OCI-LY7 (cell line): ENCODE measurements at regions not wholly inside any gene's neighbourhood (a gene's known extent, or its start where the extent isn't known, plus 50 kb on each side); places are given as distances from the start of the nearest gene placed in this dataset.

Experiments
- BruUV-seq: library from RNA; stranded (reverse); fragments of 400-500 nt; replicated peaks from 2 replicates; lab custom pipeline; 2021; lab: Mats Ljungman, UMichigan
- CTCF ChIA-PET: fragments of 300-600 bp; sonication (Branson Sonifier 250); formaldehyde crosslinking; loops from one replicate; lab custom pipeline; 2022; ENCODE audit warnings: antibody characterized with exemption; ENCODE audit not compliant: unreplicated experiment; lab: Charles Lee
- POLR2A ChIA-PET: fragments of 300-600 bp; sonication (Branson Sonifier 250); formaldehyde crosslinking; loops from one replicate; lab custom pipeline; 2022; ENCODE audit warnings: antibody characterized with exemption; lab: Charles Lee
- DNase-seq: peaks from one replicate; pipeline ENCODE4 v3.0.0-alpha.2; 2015; ENCODE audit warnings: low spot score
- H2AFZ ChIP-seq: fragments of 200-600 bp; sonication (generic), shearing (Covaris generic); 2 replicates; pipeline ENCODE4 v1.6.1; 2014; ENCODE audit warnings: mild to moderate bottlenecking, antibody characterized with exemption, low read length, moderate library complexity
- H3K27ac ChIP-seq: fragments of 200-600 bp; sonication (generic); 2 replicates; pipeline ENCODE4 v1.5.1; 2014; ENCODE audit warnings: mixed run types, low read depth, mild to moderate bottlenecking, moderate library complexity, low read length, inconsistent platforms; ENCODE audit not compliant: poor library complexity, severe bottlenecking
- H3K36me3 ChIP-seq: fragments of 200-600 bp; sonication (generic); 2 replicates; pipeline ENCODE4 v1.6.1; 2014; ENCODE audit warnings: mild to moderate bottlenecking, antibody characterized with exemption, low read length, moderate library complexity, mixed read lengths; ENCODE audit not compliant: insufficient read depth
- H3K4me1 ChIP-seq: fragments of 200-600 bp; sonication (generic); 2 replicates; pipeline ENCODE4 v1.5.1; 2014; ENCODE audit warnings: mild to moderate bottlenecking, low read length; ENCODE audit not compliant: insufficient read depth, poor library complexity, severe bottlenecking
- H3K4me2 ChIP-seq: fragments of 200-600 bp; sonication (generic); 2 replicates; pipeline ENCODE4 v1.6.1; 2014; ENCODE audit warnings: mild to moderate bottlenecking, low read length
- H3K4me3 ChIP-seq: fragments of 200-600 bp; sonication (generic); 2 replicates; pipeline ENCODE4 v1.5.1; 2014; ENCODE audit warnings: mild to moderate bottlenecking, low read depth, low read length; ENCODE audit not compliant: poor library complexity, severe bottlenecking
- H3K79me2 ChIP-seq: fragments of 200-600 bp; sonication (generic); 2 replicates; pipeline ENCODE4 v1.6.1; 2016; ENCODE audit warnings: low read depth, mild to moderate bottlenecking, low read length, moderate library complexity, mixed read lengths; ENCODE audit not compliant: insufficient read depth
- H3K9me2 ChIP-seq: fragments of 200-600 bp; sonication (generic); 2 replicates; pipeline ENCODE4 v1.6.1; 2016; ENCODE audit warnings: mild to moderate bottlenecking, low read length, mixed read lengths; ENCODE audit not compliant: insufficient read depth
- H3K9me3 ChIP-seq: fragments of 200-600 bp; sonication (generic); 2 replicates; pipeline ENCODE4 v1.6.1; 2014; ENCODE audit warnings: mild to moderate bottlenecking, mixed run types, low read length, mixed read lengths
- H4K20me1 ChIP-seq: fragments of 200-600 bp; sonication (generic); 2 replicates; pipeline ENCODE4 v1.6.1; 2014; ENCODE audit warnings: mild to moderate bottlenecking, antibody characterized with exemption, low read length, moderate library complexity, mixed read lengths; ENCODE audit not compliant: insufficient read depth
- CTCF ChIP-seq: fragments of 200-600 bp; sonication (generic); conservative IDR thresholded peaks from 2 replicates; pipeline ENCODE4 v1.5.1; 2014; ENCODE audit warnings: mild to moderate bottlenecking, antibody characterized with exemption, low read length, moderate library complexity, mixed read lengths
- EZH2phosphoT487 ChIP-seq: fragments of 200-600 bp; sonication (generic); IDR thresholded peaks from 2 replicates; pipeline ENCODE4 v1.6.1; 2018; ENCODE audit warnings: low read depth, borderline replicate concordance, mild to moderate bottlenecking, mixed run types, antibody characterized with exemption, low read length, moderate library complexity, mixed read lengths
- intact Hi-C: fragments of 100-400 bp; cut with micrococcal nuclease; formaldehyde crosslinking; loops from one replicate; pipeline ENCODE4 v1.10.0; 2022; ENCODE audit not compliant: unreplicated experiment

- H3K9me2 ChIP-seq: no peaks in the 10 kb centered on the region
- no peaks in the 10 kb centered on the region for H3K79me2 ChIP-seq
- H3K4me3 ChIP-seq: no peak overlapping the region
- no peak overlapping the region for H3K4me2 ChIP-seq
- ChIA-PET CTCF (no interaction called here), POLR2A (interaction anchor here (1.0 to 1.4 kb wide), 2 partner anchors 42 to 47 kb away, joined by 3 read pairs; no protein-coding TSS in a partner anchor)
- TF ChIP-seq EZH2phosphoT487: no peak
- no peak for TF ChIP-seq CTCF
- H3K27ac ChIP-seq: no peak overlapping the region
- no peak overlapping the region for H2AFZ ChIP-seq
- H3K4me1 ChIP-seq: peaks cover 19% of the 10 kb centered on the region
- no peak for DNase-seq
- H3K9me3 ChIP-seq: no peaks in the 10 kb centered on the region
- H3K36me3 ChIP-seq: no peaks in the 10 kb centered on the region
- no peaks in the 10 kb centered on the region for H4K20me1 ChIP-seq
- intact Hi-C loops: no loop called here
- BruUV-seq: no TSS peak
These were observed 53.5 kb downstream of the STRIT1 start for GRCh38 chr3:155239960-155240359.

GRCh38 chr3:155238845-155239244 is 54.6 kb downstream of the STRIT1 start:
- no peaks in the 10 kb centered on the region for H3K9me2 ChIP-seq
- no peaks in the 10 kb centered on the region for H4K20me1 ChIP-seq
- peaks cover 8% of the 10 kb centered on the region for H3K4me1 ChIP-seq
- no TSS peak for BruUV-seq
- no peak for DNase-seq
- H3K4me2 ChIP-seq: no peak overlapping the region
- POLR2A ChIA-PET: interaction anchor here (0.7 to 0.9 kb wide), 2 partner anchors 19 to 37 kb away, joined by 3 to 5 read pairs; no protein-coding TSS in a partner anchor
- no peaks in the 10 kb centered on the region for H3K79me2 ChIP-seq
- intact Hi-C loops: no loop called here
- CTCF ChIA-PET: no interaction called here
- TF ChIP-seq CTCF: no peak
- TF ChIP-seq EZH2phosphoT487: no peak
- H3K9me3 ChIP-seq: no peaks in the 10 kb centered on the region
- no peak overlapping the region for H3K27ac ChIP-seq
- no peaks in the 10 kb centered on the region for H3K36me3 ChIP-seq
- H2AFZ ChIP-seq: no peak overlapping the region
- no peak overlapping the region for H3K4me3 ChIP-seq

- no peak overlapping the region for H2AFZ ChIP-seq
- H3K9me2 ChIP-seq: no peaks in the 10 kb centered on the region
- peaks cover 7% of the 10 kb centered on the region for H3K4me1 ChIP-seq
- H3K9me3 ChIP-seq: no peaks in the 10 kb centered on the region
- intact Hi-C loops: no loop called here
- no peak overlapping the region for H3K4me3 ChIP-seq
- H4K20me1 ChIP-seq: no peaks in the 10 kb centered on the region
- no peaks in the 10 kb centered on the region for H3K36me3 ChIP-seq
- no peak overlapping the region for H3K27ac ChIP-seq
- no TSS peak for BruUV-seq
- ChIA-PET POLR2A (no interaction called here), CTCF (no interaction called here)
- H3K79me2 ChIP-seq: no peaks in the 10 kb centered on the region
- no peak for DNase-seq
- TF ChIP-seq EZH2phosphoT487: no peak
- no peak for TF ChIP-seq CTCF
- H3K4me2 ChIP-seq: no peak overlapping the region
These were observed 57.0 kb downstream of the STRIT1 start for GRCh38 chr3:155236473-155236872.
